Umbilical cord (tissue), 1 donor: ENCODE measurements at regions not wholly inside any gene's neighbourhood (a gene's known extent, or its start where the extent isn't known, plus 50 kb on each side); places are given as distances from the start of the nearest gene placed in this dataset.
"Not testable (repeated sequence)": the region's sequence is repeated elsewhere in the genome, so short reads cannot be mapped to it uniquely, and the experiment has no call there.

Experiments
- DNase-seq: peaks from one replicate; pipeline ENCODE4 v3.0.0-alpha.2; 2015; ENCODE audit warnings: low spot score

- no peak for DNase-seq
Measured at GRCh38 chr3:167106456-167106855, 273.6 kb downstream of the ZBBX start.

DNA sequence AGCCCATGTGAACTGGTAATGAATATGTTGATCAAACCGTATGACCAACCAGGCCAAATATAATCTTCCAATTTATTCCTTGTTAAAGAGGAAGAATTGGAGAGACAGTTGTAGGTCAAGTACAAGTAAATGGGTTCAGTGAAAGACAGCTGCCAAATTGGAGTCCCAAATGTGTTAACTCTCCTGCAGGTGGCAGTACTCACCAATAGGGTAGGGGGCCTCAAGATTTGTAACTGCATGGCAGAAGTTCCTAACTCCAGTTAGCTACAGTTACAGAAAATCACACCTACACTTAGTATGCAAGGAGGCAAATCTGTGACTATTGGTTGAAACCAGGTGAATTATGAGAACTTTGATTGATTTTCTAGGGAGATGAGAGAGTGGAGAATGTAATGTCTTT lies 278.0 kb downstream of the ZBBX start:
- DNase-seq, result no peak

DNA sequence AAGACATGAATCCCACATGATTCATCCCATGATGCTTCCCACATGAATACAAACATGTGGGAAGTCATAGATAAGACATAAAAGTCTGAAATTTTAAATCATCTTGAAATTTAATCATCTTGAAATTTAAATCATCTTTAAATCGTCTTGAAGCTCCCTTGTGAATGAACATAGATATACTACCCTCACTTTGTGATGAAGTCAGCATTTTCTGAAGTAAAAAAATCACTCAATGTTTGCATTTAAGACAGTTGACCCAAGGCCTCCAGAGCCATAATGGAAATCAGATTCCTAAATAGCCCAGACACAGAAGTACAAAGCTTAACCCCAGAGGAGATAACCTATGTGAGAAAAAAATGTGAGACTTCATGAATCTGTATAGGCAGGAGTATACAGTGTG lies 279.4 kb downstream of the ZBBX start:
- DNase-seq, result no peak

GRCh38 chr3:167100200-167100599 lies 279.9 kb downstream of the ZBBX start:
- no peak for DNase-seq

DNA sequence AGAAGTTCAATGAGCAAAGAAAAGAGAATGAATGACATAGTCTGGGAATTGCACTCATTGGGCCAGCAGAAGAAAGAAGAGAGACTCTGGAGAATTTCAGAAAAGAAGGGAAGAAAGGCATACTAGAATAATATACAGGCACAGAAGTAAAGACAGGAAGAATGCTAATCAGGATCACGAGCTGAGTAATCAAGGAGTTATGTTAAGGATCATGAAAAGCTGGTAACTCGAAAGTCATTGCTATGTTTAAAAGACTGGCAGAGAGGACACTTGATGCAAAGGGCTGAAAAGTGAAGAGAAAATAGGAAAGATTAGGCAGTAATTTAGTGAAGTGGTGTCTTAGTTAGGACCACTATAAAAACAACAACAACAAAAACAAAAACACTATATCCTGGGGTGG lies 284.1 kb downstream of the ZBBX start:
- DNase-seq, result no peak

DNA sequence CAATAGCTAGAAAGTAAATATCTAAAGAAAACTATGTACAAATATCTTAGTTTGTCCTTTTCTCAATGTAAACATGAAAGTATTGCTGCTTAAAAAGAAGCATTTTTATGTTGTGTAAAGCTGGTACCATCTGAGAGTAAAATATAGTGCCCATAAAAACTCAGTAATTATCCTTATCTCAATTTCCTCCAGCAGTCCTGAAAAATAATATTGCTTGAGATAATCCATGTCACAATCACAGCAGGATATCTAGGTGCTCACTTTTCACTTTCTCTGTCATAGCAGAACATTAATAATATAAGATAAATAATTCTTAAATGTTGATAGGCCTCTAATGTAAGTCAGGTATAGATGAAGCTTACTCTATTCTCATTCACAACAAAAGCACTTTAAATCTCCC lies 285.5 kb downstream of the ZBBX start:
- DNase-seq, result no peak

DNA sequence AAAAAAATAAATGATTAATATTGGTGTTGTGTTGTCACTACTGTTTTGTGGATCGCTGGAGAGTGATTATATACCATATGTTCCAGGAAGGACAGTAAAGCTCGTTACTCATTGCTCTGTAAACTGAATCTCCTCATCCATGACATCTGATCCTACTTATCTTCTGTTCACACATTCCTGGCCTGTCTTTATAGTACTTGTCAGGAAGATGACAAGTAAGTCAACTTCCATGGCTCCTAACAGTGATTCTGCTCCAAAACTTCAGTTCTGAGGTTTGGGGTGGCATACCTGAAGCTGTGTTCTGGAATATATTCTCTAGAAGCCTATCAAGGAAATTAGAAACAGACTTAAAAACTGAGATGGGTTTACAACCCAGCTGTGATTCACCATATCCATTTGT lies 288.9 kb downstream of the ZBBX start:
- DNase-seq, result no peak

DNA sequence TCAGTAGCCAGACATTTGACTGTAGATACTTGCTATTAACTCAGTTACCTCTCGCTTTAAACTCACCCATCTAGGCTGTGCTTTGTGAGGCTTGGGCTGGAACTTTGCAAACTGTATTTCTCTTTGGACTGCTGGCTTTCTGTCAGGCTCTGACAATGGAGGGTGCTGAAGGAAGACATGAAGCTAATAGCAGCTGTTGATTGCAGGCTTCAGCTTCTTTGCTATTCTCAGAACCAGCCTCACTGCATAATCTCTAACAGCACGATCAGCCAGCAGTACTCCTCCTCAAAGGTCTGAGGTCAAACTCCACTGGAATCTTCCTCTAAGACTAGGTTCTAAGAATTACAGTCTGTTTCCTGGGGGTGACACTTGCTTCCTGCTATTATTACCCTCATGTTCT lies 295.6 kb downstream of the ZBBX start:
- DNase-seq, result peak; percentile 49

DNA sequence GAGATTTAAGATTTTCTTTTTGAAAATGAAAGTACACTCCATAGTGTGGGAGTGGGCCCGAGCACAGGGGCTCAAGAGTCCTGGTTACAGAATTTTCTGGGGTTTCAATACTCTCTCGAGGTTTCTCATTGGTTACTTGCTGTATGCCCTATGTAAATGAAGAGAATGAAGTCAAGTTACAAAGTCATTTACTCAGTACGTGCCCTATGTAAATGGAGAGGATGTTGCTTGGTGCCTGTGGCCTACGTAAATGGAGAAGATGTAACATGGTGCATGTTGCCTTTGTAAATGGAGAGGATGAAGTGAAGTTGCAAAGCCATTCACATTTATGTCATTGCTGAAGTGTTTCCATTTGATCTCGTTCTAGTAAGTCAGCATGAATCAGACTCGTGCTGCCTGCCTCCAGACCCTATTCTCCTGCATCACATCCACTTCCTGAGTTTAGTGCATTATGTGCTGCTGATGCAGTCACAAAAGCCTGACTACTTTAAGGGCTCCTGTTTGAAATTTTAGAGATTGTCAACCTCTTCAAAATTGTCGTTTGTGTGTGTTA lies 302.0 kb downstream of the ZBBX start:
- no peak for DNase-seq

- no peak for DNase-seq
Measured at GRCh38 chr3:167067787-167068161, 312.3 kb downstream of the ZBBX start.

GRCh38 chr3:167066977-167067786 lies 312.9 kb downstream of the ZBBX start:
- DNase-seq, result peak; percentile 38

DNA sequence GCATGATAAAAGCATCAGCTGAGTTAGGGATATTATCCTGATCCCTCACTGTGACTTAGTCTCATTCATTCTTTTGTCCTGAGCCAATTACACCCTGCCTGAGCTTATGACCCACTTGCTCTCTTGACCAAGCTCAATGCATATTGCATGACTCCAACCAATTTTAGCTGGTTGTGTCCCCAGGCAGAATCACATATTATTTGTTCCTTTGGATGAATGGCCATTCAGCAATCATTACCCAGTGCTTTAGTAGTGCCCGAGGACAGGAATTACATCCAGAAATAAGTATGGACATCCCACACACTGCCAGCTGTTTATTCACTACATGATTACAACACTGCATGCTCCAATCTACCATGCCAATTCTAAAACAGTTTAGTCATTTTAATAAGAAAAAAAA lies 322.5 kb downstream of the ZBBX start:
- no peak for DNase-seq

DNA sequence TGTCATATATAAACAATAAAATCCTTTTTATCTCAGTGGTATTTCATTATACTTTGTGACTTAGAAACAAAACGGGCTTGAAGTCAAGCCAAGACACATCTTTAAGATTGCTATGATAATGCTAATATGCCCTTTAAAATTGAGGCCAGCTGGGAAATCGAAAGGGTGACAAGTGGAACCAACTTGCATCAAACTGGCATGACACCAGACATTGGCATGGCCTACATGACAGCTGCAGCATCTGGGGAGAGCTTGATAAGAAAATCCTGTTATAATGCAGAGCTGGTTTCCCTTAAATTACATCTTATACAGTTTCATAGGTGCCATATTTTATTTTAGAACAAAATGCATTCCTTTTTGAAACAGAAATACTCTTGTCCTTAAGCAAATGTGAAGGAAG lies 325.2 kb downstream of the ZBBX start:
- no peak for DNase-seq

DNA sequence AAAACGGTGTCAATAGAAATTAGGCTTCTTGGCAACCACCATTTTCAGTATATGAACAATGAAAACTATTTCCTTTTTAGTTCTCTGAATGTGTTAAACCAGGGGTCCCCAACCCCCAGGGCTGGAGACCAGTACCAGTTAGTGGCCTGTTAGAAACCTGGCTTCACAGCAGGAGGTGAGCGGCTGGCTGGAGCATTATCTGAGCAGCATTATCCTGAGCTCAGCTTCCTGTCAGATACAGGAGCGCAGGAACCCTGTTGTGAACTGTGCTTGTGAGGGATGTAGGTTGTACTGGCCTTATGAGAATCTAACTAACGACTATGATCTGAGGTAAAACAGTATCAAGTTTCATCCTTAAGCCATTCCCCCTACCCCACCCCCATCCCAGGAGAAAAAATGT lies 328.7 kb downstream of the ZBBX start:
- DNase-seq, result no peak

GRCh38 chr3:167033866-167034265 lies 346.2 kb downstream of the ZBBX start:
- DNase-seq, result no peak

DNA sequence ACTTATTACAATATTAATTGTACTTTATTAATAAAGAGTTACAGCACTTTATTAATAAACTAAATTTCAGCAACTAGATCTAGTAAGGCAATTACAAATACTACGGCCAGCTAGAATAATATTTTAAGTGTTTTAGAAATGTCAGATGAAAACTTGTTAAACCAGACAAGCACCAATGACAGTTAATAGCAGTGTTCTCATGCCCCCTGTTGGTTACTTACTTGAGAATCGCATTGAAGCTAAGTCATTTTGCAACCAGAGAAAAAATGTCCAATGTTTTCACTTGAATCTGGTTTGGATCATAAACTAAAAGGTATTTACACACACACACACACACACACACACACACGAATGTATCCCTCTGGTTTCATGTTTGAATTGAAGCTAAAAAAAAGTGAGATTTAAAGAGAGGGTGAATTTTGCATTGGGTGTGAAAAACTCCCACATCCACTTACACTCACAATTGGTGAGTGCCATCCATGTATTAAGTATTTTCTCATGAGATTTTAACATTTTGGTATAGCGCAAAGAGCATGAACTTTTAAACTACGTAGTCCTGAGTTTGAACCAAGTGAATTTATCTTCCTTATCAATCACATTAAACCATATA lies 347.7 kb downstream of the ZBBX start:
- DNase-seq, result peak; percentile 82

GRCh38 chr3:167031364-167032049 lies 348.6 kb downstream of the ZBBX start:
- peak; percentile 16 for DNase-seq

DNA sequence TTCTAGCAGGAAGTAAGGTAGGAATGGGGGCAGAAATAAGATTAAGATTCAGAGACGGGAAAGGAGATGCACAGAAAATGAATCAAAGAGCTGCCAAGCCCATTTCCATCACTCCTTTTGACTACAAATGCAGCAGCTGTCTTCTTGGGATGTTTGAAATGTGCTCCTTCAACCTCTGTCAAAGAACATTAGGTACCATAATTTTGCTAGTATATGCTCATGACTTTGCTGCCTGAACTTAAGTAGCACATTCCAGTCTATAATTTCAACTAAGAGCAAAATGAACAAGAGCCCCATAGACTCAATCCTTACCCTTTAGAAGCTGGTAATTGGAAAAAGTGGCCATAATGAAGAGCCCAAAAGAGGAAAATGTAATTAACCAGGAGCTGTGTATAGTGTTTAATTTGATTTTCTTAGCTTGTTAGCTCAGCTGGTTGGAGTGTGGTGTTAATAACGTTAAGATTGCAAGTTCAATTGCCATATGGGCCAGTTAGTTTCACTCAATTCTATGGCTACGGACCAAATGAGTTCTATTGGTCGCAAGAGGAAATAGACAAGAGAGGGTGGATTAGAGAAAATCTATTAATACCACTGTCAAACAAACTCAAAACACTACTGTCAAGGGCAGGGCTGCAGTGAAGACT lies 349.9 kb downstream of the ZBBX start:
- no peak for DNase-seq

DNA sequence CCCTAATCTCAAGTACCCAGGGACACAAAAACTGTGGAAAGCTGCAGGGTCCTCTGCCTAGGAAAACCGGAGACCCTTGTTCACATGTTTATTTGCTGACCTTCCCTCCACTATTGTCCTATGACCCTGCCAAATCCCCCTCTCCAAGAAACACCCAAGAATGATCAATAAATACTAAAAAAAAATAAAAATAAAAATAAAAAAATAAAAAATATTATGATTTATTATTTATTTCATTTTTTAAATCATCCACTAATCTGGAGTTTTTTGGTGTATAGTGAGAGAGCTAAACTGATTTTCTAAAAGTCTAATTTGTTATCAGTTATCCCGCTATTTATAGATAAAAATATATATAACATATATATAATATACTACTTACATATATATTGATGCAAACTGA lies 360.6 kb downstream of the ZBBX start:
- DNase-seq, result not testable (repeated sequence)

GRCh38 chr3:167018591-167019111 lies 361.4 kb downstream of the ZBBX start:
- not testable (repeated sequence) for DNase-seq

DNA sequence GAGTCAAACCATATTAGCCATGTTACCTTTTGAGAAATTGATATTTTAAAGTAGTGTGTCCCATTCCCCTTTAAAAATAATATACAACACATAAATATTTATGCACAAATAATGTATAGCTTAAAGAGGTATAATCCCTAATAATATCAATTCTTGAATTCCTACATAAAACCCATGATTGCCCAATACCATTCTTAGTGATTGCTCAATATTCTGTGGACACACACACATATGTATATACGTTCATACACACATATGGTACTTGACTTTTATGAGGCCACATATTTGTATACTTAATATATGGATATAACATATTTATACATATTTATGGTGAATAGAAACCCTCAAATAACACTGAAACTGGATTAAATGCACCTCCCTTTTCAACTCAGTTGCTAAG lies 367.4 kb downstream of the ZBBX start:
- DNase-seq, result no peak

GRCh38 chr3:167008791-167009190 lies 371.3 kb downstream of the ZBBX start:
- no peak for DNase-seq
